ENCODE measurements at regions not wholly inside any gene's neighbourhood (a gene's known extent, or its start where the extent isn't known, plus 50 kb on each side); places are given as distances from the start of the nearest gene placed in this dataset.

- TF ChIP-seq POLR2A (IDR thresholded peaks at IDR 0.05): no peak
- no peak for TF ChIP-seq POLR2AphosphoS5 (IDR thresholded peaks at IDR 0.05)
- no peak for TF ChIP-seq CTCF (IDR thresholded peaks at IDR 0.05)
- no peaks in the 10 kb centered on the region for H3K4me1 ChIP-seq (replicated peaks)
- DNase-seq (ENCODE audit: low spot score): no peak
- H3K4me3 ChIP-seq: no peak overlapping the region
- H3K27me3 ChIP-seq (replicated peaks; ENCODE audit: insufficient read depth): no peaks in the 10 kb centered on the region
- no peak overlapping the region for H3K27ac ChIP-seq
- H3K9me3 ChIP-seq: no peaks in the 10 kb centered on the region
- WGBS: 38% methylated on average over 1 of the region's 1 CpG
- intact Hi-C loops (cut with DNase I): no loop called here
- no peaks in the 10 kb centered on the region for H3K36me3 ChIP-seq
These were observed 293.3 kb downstream of the C3orf38 start for GRCh38 chr3:88443066-88443465.

- Histone ChIP-seq H3K9me3 (no peaks in the 10 kb centered on the region), H3K4me3 (no peak overlapping the region), H3K4me1 (replicated peaks) (no peaks in the 10 kb centered on the region), H3K27me3 (replicated peaks; ENCODE audit: insufficient read depth) (no peaks in the 10 kb centered on the region), H3K36me3 (no peaks in the 10 kb centered on the region), H3K27ac (no peak overlapping the region)
- intact Hi-C loops (cut with DNase I): no loop called here
- TF ChIP-seq POLR2A (IDR thresholded peaks at IDR 0.05) (no peak), POLR2AphosphoS5 (IDR thresholded peaks at IDR 0.05) (no peak), CTCF (IDR thresholded peaks at IDR 0.05) (no peak)
- 71% methylated on average over 1 of the region's 1 CpG for WGBS
- DNase-seq (ENCODE audit: low spot score): no peak
These were observed 294.5 kb downstream of the C3orf38 start for GRCh38 chr3:88444251-88444650.

GRCh38 chr3:88452228-88452627 lies 302.5 kb downstream of the C3orf38 start:
- Histone ChIP-seq H3K36me3 (no peaks in the 10 kb centered on the region), H3K4me1 (replicated peaks) (no peaks in the 10 kb centered on the region), H3K27me3 (replicated peaks; ENCODE audit: insufficient read depth) (no peaks in the 10 kb centered on the region), H3K4me3 (no peak overlapping the region), H3K9me3 (no peaks in the 10 kb centered on the region), H3K27ac (no peak overlapping the region)
- WGBS: 90% methylated on average over 4 of the region's 4 CpGs
- no peak for TF ChIP-seq CTCF (IDR thresholded peaks at IDR 0.05)
- TF ChIP-seq POLR2AphosphoS5 (IDR thresholded peaks at IDR 0.05): no peak
- TF ChIP-seq POLR2A (IDR thresholded peaks at IDR 0.05): no peak
- no peak for DNase-seq (ENCODE audit: low spot score)
- intact Hi-C loops (cut with DNase I): no loop called here

GRCh38 chr3:88460369-88460768 lies 310.6 kb downstream of the C3orf38 start:
- no peaks in the 10 kb centered on the region for H3K4me1 ChIP-seq (replicated peaks)
- TF ChIP-seq POLR2A (IDR thresholded peaks at IDR 0.05) (no peak), POLR2AphosphoS5 (IDR thresholded peaks at IDR 0.05) (no peak), CTCF (IDR thresholded peaks at IDR 0.05) (no peak)
- H3K36me3 ChIP-seq: no peaks in the 10 kb centered on the region
- no peak overlapping the region for H3K27ac ChIP-seq
- intact Hi-C loops (cut with DNase I): no loop called here
- no peak for DNase-seq (ENCODE audit: low spot score)
- H3K27me3 ChIP-seq (replicated peaks; ENCODE audit: insufficient read depth): no peaks in the 10 kb centered on the region
- no peak overlapping the region for H3K4me3 ChIP-seq
- no peaks in the 10 kb centered on the region for H3K9me3 ChIP-seq
- WGBS: 56% methylated on average over 3 of the region's 3 CpGs

- Histone ChIP-seq H3K4me1 (replicated peaks) (no peaks in the 10 kb centered on the region), H3K9me3 (no peaks in the 10 kb centered on the region), H3K27me3 (replicated peaks; ENCODE audit: insufficient read depth) (no peaks in the 10 kb centered on the region), H3K4me3 (no peak overlapping the region), H3K36me3 (no peaks in the 10 kb centered on the region), H3K27ac (no peak overlapping the region)
- no peak for DNase-seq (ENCODE audit: low spot score)
- no peak for TF ChIP-seq POLR2A (IDR thresholded peaks at IDR 0.05)
- no peak for TF ChIP-seq POLR2AphosphoS5 (IDR thresholded peaks at IDR 0.05)
- no peak for TF ChIP-seq CTCF (IDR thresholded peaks at IDR 0.05)
- intact Hi-C loops (cut with DNase I): no loop called here
These were observed 312.5 kb downstream of the C3orf38 start for GRCh38 chr3:88462230-88462629.

All from prostate gland (tissue), 2 donors.